ENCODE measurements at regions not wholly inside any gene's neighbourhood (a gene's known extent, or its start where the extent isn't known, plus 50 kb on each side); places are given as distances from the start of the nearest gene placed in this dataset.

DNA sequence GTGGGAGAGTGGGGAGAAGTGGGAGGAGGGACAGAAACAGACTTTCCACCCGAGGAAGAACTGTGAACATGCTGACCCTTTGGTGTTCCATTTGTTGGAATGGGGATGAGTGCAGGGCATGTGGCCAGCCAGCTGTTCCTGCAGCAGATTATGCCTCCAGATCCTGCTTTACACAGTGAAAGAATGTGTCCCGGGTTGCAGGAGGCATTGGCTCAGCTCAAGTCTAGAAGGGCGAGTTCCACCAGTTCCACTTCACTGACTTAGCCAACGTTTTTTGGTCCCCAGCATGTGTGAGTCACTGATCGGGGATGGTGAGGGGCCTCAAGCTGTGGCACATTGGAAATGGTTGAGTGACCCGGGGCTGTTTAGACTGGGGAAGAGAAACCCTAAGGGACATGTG, 307.0 kb upstream of the ROPN1 start:
- Mint-ChIP-seq H3K36me3 (ENCODE audit: insufficient read depth, unreplicated experiment) (no peaks in the 10 kb centered on the region), H3K4me1 (ENCODE audit: low read depth, unreplicated experiment) (no peaks in the 10 kb centered on the region), H3K9me3 (ENCODE audit: unreplicated experiment) (no peaks in the 10 kb centered on the region), H3K27ac (ENCODE audit: unreplicated experiment) (no peak overlapping the region), H3K27me3 (ENCODE audit: insufficient read depth, unreplicated experiment) (peaks cover 18% of the 10 kb centered on the region), H3K4me3 (ENCODE audit: unreplicated experiment) (no peak overlapping the region)
- POLR2A ChIA-PET = no interaction called here
- no peaks in the 10 kb centered on the region for H3K36me3 ChIP-seq (ENCODE audit: control insufficient read depth, insufficient read depth, low read length)
- H3K4me1 ChIP-seq = no peaks in the 10 kb centered on the region
- no TSS peak for BruUV-seq (replicated peaks)
- intact Hi-C loops (cut with micrococcal nuclease; ENCODE audit: unreplicated experiment) = no loop called here
- no peak for TF ChIP-seq CTCF (IDR thresholded peaks at IDR 0.05; ENCODE audit: insufficient read depth in 1 of 2, low read depth in 1 of 2, low read length in 1 of 2, severe bottlenecking in 1 of 2, unreplicated experiment in 1 of 2)
- H3K4me3 ChIP-seq (ENCODE audit: low read depth, low read length) = no peak overlapping the region
- CTCF ChIA-PET = interaction anchor here (1.1 kb wide), 1 partner anchor 170 kb away, joined by 3 read pairs; no protein-coding TSS in a partner anchor
- no peak for DNase-seq
- H3K9me3 ChIP-seq = no peaks in the 10 kb centered on the region
- peaks cover 2% of the 10 kb centered on the region for H3K27me3 ChIP-seq (replicated peaks; ENCODE audit: control insufficient read depth, insufficient read depth, low read length)

DNA sequence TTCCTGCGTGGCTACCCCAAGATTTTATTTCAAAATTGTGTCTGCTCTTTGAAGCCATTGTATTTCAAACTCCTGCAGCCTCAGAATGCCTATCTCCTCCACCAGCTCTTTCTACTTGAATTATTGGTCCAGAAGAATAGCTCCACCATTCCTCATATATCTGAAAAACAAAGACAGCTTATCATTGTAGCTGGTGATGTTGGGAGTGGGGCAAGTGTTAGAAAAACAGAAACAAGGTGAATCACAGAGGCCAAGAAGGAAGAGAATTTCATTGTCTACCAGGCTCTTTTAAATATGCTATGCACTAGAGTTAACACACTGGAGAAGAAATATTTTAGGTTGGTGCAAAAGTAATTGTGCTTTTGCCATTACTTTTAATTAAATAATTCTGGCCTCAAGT, 307.9 kb upstream of the ROPN1 start:
- intact Hi-C loops (cut with micrococcal nuclease; ENCODE audit: unreplicated experiment) = no loop called here
- H3K36me3 Mint-ChIP-seq (ENCODE audit: insufficient read depth, unreplicated experiment) = no peaks in the 10 kb centered on the region
- peaks cover 2% of the 10 kb centered on the region for H3K27me3 ChIP-seq (replicated peaks; ENCODE audit: control insufficient read depth, insufficient read depth, low read length)
- CTCF ChIA-PET = no interaction called here
- no peaks in the 10 kb centered on the region for H3K9me3 Mint-ChIP-seq (ENCODE audit: unreplicated experiment)
- POLR2A ChIA-PET = no interaction called here
- no peaks in the 10 kb centered on the region for H3K4me1 ChIP-seq
- H3K9me3 ChIP-seq = no peaks in the 10 kb centered on the region
- no peaks in the 10 kb centered on the region for H3K36me3 ChIP-seq (ENCODE audit: control insufficient read depth, insufficient read depth, low read length)
- H3K4me3 Mint-ChIP-seq (ENCODE audit: unreplicated experiment) = no peak overlapping the region
- H3K27me3 Mint-ChIP-seq (ENCODE audit: insufficient read depth, unreplicated experiment) = peaks cover 18% of the 10 kb centered on the region
- TF ChIP-seq CTCF (IDR thresholded peaks at IDR 0.05; ENCODE audit: insufficient read depth in 1 of 2, low read depth in 1 of 2, low read length in 1 of 2, severe bottlenecking in 1 of 2, unreplicated experiment in 1 of 2) = no peak
- H3K4me1 Mint-ChIP-seq (ENCODE audit: low read depth, unreplicated experiment) = no peaks in the 10 kb centered on the region
- H3K4me3 ChIP-seq (ENCODE audit: low read depth, low read length) = no peak overlapping the region
- H3K27ac Mint-ChIP-seq (ENCODE audit: unreplicated experiment) = no peak overlapping the region
- BruUV-seq (replicated peaks) = no TSS peak
- no peak for DNase-seq

DNA sequence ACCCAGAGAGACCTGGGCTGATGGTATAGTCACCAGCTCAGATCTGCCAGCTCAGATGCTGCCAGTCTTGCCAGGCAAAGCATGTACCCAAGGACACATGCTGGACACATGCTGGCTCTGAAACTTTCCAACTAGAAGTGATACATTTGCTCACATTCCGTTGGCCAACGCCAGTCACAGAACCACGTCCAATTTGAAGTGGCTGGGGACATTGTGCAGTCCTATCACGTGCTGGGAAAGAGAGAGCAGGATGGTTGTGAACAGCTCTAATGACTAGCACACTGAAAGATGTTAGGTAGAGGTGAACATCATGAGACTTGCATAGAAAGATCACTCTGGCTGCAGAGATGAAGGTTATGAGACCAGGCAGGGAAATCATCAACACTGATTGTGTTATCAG, 308.5 kb upstream of the ROPN1 start:
- BruUV-seq (replicated peaks) = no TSS peak
- intact Hi-C loops (cut with micrococcal nuclease; ENCODE audit: unreplicated experiment) = no loop called here
- no peaks in the 10 kb centered on the region for H3K4me1 Mint-ChIP-seq (ENCODE audit: low read depth, unreplicated experiment)
- peaks cover 18% of the 10 kb centered on the region for H3K27me3 Mint-ChIP-seq (ENCODE audit: insufficient read depth, unreplicated experiment)
- no peak overlapping the region for H3K4me3 Mint-ChIP-seq (ENCODE audit: unreplicated experiment)
- no peaks in the 10 kb centered on the region for H3K9me3 Mint-ChIP-seq (ENCODE audit: unreplicated experiment)
- Histone ChIP-seq H3K27me3 (replicated peaks; ENCODE audit: control insufficient read depth, insufficient read depth, low read length) (peaks cover 2% of the 10 kb centered on the region), H3K9me3 (no peaks in the 10 kb centered on the region), H3K4me3 (ENCODE audit: low read depth, low read length) (no peak overlapping the region), H3K36me3 (ENCODE audit: control insufficient read depth, insufficient read depth, low read length) (no peaks in the 10 kb centered on the region), H3K4me1 (no peaks in the 10 kb centered on the region)
- TF ChIP-seq CTCF (IDR thresholded peaks at IDR 0.05; ENCODE audit: insufficient read depth in 1 of 2, low read depth in 1 of 2, low read length in 1 of 2, severe bottlenecking in 1 of 2, unreplicated experiment in 1 of 2) = no peak
- ChIA-PET CTCF (no interaction called here), POLR2A (no interaction called here)
- no peak for DNase-seq
- H3K36me3 Mint-ChIP-seq (ENCODE audit: insufficient read depth, unreplicated experiment) = no peaks in the 10 kb centered on the region
- H3K27ac Mint-ChIP-seq (ENCODE audit: unreplicated experiment) = no peak overlapping the region
